DMS 273 (cell line): ENCODE measurements at regions not wholly inside any gene's neighbourhood (a gene's known extent, or its start where the extent isn't known, plus 50 kb on each side); places are given as distances from the start of the nearest gene placed in this dataset.

Experiments
- DNase-seq: peaks from one replicate; lab custom pipeline; 2025; ENCODE audit not compliant: unreplicated experiment; lab: John Stamatoyannopoulos, UW

DNA sequence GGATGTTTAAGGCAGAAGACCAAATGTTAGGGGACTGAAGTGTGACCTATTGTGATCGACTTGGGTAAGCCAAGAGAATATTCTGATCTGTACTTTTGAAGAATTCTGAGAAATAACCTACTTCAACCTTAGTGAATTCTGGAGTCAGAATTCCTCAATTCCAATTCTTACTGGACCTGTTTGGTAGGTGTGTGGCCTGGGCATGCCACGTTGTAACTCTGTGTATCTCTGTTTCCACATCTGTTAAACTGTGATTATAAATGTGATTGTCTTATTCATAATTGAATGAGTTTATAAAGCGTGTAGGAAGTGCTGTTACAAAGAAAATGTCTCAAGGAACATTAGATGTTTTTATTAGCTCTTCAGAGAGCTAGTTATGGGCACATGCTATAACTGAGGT, 64.5 kb downstream of the TUSC1 start:
- DNase-seq: no peak

GRCh38 chr9:25603106-25603505, 75.1 kb downstream of the TUSC1 start:
- no peak for DNase-seq

DNA sequence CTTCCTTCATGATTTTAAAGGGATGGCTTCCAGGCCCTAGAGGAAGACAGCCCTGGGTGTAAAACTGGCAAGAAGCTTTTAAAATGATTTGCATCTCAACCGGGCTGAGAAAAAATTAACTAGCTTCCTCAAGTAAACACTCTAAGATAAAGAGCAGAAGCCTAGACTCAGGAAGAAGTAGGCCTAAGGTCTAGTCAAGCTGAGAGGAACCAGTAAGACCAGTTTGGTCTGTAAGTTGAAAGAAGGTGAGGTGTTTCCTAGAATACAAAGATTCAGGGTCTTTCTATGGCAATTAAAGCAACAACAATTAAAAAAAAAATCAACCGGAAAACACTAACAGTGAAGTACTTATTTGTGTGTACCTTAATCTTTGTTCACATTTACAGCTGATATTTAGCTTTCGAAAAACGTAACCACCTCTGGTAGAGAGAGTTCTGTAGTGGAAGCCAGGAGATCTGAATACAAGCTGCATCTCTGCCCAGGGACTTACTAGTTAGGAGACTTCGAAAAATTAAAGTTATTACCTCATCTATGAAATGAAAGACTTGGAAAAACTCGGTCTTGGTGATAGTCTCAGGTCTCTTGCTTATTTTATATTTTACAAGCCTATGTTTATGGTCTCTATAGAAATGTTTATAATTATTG, 75.7 kb downstream of the TUSC1 start:
- no peak for DNase-seq

GRCh38 chr9:25600501-25600900, 77.7 kb downstream of the TUSC1 start:
- no peak for DNase-seq

DNA sequence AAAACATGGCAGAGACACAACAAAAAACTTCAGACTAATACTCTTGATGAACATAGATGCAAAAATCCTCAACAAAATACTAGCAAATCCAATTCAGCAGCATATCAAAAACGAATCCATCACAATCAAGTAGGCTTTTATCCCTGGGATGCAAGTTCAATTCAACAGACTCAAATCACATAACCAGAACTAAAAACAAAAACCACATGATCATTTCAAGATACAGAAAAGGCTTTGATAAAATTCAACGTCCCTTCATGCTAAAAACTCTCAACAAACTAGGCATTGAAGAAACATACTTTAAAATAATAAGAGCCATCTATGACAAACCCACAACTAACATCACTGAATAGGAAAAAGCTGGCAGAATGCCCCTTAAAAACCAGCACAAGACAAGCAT, 93.6 kb downstream of the TUSC1 start:
- DNase-seq: no peak

DNA sequence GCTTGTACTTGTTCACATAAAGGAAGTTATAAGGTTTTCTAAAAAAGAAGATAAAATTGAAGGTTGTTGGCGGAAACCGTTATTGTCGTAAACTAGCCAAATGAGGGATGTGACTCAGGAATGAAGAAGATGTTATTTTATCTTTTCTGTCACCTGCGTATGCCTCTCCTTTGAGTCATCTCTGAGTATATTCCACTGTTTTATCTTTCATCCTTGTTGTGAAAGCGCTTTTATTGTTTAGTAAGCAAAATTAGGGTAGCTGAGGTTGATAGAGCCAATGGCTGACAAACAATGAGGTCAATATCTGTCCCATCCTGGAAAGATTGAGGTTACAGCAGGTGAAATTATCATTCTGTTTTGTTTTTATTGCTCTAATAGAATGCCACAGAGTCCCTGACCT, 105.0 kb downstream of the TUSC1 start:
- DNase-seq: no peak

DNA sequence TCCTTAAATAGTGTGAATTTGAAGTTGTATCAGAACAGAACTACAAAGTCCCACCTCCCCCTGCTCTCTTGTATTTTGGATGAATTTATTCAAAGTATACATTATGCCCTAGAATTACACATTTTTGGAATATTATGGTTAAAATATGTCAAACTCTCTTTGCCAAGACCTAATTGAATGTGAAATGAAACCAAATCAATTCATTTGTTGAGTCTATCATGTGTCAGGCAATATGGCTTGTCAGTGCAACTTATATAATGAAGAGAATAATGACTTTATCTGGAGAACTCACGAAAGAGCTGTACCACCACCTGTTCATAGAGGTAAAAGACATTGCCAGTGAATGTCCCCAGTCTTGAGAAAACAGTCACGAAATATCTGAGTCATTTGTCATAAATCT, 106.8 kb downstream of the TUSC1 start:
- DNase-seq: no peak

DNA sequence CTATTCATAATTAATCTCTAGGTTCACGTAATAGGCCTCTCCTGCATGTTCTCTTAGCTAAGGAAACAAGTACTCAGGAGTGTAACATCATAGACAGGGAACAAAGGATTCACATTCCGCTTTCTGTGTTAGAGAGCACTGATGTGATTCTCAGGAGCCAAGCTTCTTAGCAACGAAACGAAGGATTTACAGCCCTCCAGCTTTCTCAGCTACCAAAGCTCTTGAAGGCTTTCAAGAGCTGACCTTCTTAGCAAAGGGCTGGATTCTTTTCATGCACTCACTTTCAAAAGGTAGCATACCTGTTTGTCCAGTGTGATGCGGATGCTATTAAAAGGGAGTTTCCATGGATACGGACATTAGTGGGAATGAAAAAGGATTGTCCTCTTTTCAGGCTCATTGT, 107.4 kb downstream of the TUSC1 start:
- DNase-seq: no peak

DNA sequence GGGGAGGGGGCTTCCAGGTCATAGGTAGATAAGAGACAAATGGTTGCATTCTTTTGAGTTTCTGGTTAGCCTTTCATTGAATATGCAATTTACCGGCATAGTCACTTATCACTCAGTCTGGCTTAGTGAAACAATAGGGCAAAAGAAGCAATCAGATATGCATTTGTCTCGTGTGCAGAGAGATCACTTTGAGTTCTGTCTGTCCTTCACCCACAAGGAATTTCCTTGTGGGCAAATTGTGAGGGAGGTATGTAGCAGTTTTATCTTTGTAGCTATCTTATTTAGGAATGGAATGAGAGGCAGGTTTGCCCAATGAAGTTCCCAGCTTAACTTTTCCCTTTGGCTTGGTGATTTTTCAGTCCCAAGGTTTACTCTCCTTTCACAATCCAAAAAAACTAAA, 116.1 kb downstream of the TUSC1 start:
- DNase-seq: no peak

DNA sequence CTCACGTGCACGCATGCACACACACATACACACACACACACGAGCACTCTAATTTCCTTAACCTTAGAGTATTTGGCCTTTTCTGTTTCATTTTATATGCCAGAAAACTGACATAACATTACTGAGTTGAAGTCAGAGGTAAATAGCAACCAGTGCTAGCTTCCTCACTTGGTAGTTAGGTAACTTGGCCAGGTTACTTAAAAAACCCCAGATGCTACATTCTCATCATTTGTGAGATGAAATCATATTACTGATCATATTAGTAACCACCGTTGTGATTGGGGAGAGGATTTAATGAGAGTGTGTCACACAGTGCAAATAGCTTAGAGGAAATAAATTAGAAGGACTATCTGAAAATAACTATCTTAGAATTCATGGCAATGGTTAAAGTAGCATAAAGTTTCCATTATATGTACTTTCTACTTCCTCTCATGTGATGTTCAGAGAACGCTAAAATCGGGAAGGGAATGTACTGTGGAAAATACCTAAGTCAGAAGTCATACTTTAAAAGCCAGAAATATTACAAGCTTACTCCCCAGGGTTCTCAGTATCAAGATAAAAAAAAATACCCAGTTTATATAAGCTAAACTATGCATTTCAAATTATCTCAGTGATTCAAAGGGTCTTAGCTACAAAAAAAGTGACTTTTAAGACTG, 120.5 kb downstream of the TUSC1 start:
- no peak for DNase-seq

GRCh38 chr9:25556540-25556939, 121.7 kb downstream of the TUSC1 start:
- DNase-seq: no peak

DNA sequence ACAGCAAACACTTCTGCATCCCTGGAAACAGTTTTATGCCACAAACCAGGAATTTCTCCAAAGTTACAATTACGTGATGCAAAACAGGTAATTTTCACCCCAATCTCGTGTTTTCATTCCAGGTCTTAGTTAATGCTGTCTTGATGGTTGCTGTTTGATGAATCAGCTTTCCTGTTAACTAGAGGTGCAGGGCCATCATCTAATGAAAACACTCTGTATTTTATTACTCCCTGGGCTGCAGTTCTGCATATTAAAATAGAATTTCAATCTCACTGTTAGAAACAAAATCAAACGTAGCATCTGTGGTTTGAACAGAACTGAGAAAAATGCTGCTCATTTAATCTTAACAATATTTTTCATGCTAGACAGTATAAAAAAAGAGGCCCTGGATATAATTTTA, 129.4 kb downstream of the TUSC1 start:
- DNase-seq: no peak

DNA sequence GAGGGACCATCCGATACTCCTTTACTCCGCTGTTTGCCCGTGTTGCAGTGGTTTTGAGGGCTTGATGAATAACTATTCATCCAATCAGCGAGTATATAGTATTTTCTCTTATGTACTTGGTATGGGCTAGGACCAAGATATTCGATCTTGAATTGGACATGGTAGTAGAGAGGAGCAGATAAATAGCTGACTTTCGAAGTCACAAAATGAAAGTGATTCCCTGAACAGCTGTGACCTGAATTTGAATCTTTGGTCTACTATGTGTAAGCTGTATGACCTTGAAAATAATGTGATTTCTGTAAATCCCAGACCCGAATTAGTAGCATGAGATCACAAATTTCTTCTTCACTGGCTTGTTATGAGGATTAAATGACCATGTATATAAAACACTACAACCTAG, 134.4 kb downstream of the TUSC1 start:
- no peak for DNase-seq

DNA sequence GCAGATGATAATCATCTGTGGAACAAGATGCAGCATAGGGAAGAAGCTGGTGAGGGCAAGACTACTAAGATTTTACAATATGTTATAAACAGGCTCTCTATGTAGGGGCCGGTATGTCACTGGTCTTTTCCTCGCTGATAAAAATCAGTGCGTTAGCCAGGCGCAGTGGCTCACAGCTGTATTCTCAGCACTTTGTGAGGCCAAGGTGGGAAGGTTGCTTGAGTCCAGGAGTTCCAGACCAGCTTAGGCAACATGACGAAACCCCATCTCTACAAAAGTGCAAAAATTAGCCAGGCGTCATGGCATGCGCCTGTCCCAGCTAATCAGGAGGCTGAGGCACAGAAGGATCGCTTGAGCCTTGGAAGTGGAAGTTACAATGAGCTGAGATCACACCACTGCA, 135.9 kb downstream of the TUSC1 start:
- no peak for DNase-seq

DNA sequence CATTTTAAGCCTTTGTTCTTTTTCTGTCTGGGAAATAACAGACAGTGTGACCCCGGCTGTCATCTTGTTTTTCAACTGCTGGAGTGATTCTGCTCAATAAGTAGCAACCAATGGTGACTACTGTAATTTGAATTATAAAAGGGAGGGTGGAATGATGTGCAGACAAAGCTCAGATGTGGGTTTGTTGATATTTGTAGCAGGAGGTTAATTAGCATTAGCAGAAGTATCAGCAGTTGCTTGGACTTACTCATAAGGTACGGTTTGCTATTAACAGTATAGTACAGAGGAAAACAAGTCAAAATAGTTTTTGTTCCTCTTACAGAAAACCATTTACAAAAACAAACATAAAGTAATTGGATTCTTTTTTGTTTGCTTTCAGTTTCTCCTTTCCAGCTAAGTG, 140.4 kb downstream of the TUSC1 start:
- DNase-seq: no peak

DNA sequence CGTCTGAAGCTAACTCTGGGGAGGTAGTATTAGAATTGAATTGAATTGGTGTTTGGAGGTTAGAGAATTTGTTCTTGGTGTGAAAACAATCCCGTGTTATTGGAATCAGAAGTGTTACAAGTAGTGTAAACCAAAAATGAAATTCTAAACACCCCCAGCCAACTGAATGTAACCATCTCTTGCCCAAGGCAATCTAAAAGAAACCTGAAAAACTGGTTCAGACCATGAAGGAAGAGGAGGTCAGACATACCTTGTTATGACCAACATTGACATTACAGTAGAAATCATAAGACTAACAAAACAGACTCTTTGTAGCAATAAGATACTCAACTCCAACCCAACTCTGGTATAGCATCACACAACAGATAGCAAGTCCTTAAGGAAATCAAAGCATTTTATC, 159.0 kb downstream of the TUSC1 start:
- DNase-seq: no peak

DNA sequence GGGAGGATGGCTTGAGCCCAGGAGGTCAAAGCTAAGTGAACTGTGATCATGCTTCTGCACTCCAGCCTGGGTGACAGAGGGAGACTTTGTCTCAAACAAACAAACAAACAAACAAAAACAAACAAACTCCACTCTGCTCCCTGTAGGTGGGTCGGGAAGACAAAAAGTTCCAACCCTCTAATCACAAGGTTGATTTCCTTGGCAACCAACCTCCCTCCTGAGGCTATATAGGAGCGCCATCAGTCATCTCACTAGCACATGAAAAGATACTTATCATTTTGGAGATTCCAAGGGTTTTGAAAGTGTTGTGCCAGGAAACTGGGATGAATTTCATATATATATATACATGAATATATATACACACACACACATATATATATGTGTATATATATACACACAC, 160.5 kb downstream of the TUSC1 start:
- DNase-seq: no peak

GRCh38 chr9:25513509-25514033, 164.7 kb downstream of the TUSC1 start:
- no peak for DNase-seq

- DNase-seq: no peak
These were observed 172.6 kb downstream of the TUSC1 start for GRCh38 chr9:25505644-25506043.

DNA sequence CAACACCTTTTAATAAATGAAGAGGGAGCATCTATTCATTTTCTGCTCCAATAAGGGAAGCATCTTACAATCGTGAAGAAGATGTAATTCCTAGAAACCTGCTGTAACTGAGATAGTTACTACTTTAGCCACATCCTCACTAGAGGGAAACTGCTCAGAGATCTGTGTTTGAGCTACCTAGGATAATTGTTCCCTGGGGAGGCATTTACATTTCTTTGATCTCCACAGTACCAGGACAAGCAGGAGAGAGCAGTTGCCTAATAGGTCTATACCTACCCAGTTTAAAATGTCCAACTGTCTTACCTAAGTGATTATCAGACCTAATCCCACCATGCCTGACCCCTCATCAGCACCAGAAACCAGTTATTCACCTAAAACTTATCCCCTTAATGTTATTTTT, 196.9 kb downstream of the TUSC1 start:
- no peak for DNase-seq

- DNase-seq: no peak
These were observed 197.5 kb downstream of the TUSC1 start for GRCh38 chr9:25480696-25481095.

- DNase-seq: no peak
These were observed 205.6 kb downstream of the TUSC1 start for GRCh38 chr9:25472681-25473080.

- DNase-seq: no peak
These were observed 206.1 kb downstream of the TUSC1 start for GRCh38 chr9:25472085-25472607.
